HG03039 (cell line): ENCODE measurements at regions not wholly inside any gene's neighbourhood (a gene's known extent, or its start where the extent isn't known, plus 50 kb on each side); places are given as distances from the start of the nearest gene placed in this dataset.
A peak's percentile ranks its signal among the peaks of the same experiment; 100 is the strongest.

Experiments used
- ATAC-seq: cut with Tn5 transposase; IDR thresholded peaks from one replicate; pipeline ENCODE4 v1.9.1; 2021; ENCODE audit warnings: mild to moderate bottlenecking, moderate library complexity; ENCODE audit not compliant: unreplicated experiment

DNA sequence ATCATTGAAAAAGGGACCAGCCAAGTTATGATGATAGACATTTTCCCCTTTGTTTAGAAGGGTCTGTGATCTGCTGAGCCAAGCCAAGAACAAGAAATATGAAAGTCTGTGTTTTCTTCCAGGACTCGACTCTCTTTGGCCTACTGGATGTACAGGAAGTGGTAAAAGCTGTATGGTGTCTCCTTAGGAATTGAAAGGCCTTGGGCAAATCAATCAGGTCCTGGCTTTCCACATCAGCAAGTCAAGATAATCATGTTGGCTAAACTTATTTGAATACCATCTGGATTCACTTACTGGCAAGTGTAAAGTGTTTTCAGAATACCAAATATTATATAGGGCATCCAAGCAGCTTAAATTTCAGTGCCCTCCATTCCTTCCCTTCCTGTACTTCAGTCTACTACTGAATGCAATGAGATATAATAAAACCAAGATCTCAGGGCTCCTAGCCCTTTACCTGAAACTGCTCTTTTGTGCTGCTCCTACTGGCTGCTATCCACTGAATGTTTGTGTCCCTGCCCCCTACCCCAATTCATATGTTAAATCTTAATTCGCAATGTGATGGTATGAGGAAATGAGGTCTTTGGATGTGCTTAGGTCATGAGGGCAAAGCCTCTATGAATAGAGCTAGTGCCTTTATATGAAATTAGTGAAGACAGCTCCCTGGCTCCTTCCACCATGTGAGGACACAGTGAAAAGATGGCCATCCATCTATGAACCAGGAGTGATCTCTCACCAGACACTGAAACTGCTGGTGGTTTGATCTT, 578.0 kb downstream of the SPRY1 start:
- ATAC-seq = no peak

DNA sequence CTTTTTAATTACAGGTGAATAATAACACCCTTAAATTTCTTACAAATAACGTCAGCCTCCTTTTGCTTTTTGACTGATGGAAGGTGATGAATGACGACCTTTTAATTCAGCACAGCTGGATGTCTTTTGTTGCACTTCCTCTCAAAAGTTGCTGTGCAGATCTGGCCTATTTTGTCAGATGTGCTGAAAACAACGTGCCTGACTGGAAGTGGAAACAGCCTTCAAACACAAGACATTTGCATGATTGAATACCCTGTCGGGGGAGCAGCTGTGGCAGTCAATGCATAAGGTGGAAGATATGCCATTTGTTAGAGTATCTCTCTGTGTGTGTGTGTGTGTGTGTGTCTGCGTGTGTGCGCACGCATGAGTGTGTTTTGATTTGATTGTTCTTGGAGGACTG, 579.7 kb downstream of the SPRY1 start:
- no peak for ATAC-seq

GRCh38 chr4:123976819-123977218, 580.2 kb downstream of the SPRY1 start:
- ATAC-seq = no peak

- ATAC-seq = no peak
Measured at GRCh38 chr4:123977641-123978081, 581.1 kb downstream of the SPRY1 start.

DNA sequence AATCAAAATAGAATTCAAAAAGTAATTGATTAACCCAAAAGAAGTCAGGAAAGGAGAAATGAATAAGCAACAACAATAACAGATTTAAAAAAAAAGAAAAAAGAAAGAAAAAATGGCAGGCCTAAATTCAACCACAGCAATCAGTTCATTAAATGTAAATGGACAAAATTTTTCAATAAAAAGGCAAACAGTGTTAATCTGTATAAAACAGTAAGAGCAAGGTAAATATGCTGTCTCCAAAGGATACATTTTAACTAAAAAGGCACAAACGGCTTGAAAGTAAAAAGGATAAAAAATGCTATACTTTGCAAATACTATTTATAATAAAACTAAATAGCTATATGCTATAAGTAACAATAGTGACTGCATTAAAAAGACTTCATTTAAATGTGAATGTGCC, 582.0 kb downstream of the SPRY1 start:
- no peak for ATAC-seq

- no peak for ATAC-seq
Measured at GRCh38 chr4:123980736-123981300, 584.2 kb downstream of the SPRY1 start.

DNA sequence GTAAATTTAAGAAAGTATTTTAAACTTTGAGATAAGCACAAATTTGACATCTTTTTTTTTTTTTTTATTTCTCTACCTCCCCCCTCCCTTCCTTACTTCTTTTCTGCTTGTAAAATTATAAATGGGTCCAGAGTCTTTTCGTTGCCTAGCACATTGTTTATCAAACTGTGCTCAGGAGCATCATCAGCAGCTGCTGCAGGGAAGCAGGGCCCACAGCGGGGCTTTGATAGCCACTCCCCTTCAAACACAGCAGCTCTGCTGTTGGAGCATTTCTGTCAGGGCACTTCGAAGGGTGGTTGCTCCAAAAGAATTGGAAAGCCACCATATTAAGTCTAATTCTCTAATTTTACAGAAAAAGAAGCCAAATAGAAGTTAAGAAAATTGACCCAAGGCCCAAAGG, 588.3 kb downstream of the SPRY1 start:
- no peak for ATAC-seq

DNA sequence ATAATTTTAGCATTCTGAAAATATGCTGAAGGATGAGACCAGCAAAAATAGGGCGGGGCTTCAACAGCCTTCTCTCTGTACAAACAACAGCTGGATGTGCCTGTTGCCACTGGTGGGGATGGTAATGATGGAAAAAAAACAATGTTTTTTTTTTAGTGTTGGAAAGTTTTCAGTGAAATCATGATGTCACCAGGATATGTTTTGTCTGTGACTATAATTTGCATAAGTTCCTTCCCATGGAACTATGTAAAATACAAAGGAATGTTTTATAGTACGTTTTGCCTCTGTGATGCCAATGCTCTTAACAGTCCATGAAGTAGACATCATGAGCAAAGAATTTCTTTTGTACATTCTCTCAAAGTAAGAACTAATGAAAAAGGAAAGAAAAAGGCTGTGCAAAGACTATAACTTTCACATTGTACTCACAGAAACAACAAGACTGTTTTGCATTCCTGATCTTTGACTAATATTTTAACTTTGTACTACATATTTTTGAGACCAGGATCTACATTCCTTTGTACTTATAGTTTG, 589.7 kb downstream of the SPRY1 start:
- no peak for ATAC-seq

- no peak for ATAC-seq
Measured at GRCh38 chr4:123987408-123987807, 590.8 kb downstream of the SPRY1 start.

DNA sequence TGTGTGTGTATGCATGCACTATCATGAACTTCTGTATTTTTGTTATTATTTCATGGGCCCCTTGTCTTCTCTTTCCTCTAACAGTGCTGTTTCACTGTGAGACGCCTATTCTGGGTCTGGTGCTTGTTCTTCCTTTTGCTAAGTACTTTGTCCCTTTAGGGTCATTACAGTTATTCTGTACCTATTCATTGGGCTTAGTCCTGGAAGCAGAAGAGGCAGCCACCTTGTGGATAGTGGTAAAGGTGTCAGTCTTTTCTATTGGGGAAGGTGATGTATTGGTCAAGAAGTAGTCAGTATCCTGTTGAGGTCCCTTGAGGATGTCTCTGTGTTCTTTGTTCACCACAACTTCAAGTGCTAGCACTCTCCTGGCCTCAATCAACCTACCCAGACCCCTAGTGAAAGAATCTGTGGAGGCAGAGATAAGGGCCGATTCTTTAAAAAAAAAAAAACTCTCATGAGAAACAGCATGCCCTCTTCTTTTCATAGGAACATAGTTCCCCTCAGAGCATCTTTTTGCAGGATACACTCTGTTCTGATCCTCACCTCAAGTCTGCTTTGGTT, 593.8 kb downstream of the SPRY1 start:
- ATAC-seq = no peak

- no peak for ATAC-seq
Measured at GRCh38 chr4:123994917-123995316, 598.3 kb downstream of the SPRY1 start.

DNA sequence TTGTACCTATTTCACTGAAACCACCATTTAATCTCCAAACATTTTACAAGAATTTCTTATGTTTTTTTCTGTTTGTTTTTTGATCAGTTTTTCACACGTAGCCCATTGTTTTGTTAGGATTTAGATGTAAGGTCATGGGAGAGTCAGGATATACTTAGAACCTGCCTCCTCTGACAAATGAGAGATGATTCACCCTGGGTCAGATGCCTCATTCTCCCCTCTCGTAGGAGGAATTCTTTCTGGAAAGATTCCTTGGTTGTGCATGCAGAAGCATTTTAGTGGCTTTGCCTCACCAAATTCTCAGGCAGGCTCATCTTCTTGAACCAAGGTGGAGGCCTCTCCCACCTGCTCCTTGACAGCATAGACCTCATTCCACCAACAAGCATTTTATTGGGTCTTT, 599.3 kb downstream of the SPRY1 start:
- ATAC-seq = no peak

GRCh38 chr4:123996718-123997510, 600.3 kb downstream of the SPRY1 start:
- no peak for ATAC-seq

DNA sequence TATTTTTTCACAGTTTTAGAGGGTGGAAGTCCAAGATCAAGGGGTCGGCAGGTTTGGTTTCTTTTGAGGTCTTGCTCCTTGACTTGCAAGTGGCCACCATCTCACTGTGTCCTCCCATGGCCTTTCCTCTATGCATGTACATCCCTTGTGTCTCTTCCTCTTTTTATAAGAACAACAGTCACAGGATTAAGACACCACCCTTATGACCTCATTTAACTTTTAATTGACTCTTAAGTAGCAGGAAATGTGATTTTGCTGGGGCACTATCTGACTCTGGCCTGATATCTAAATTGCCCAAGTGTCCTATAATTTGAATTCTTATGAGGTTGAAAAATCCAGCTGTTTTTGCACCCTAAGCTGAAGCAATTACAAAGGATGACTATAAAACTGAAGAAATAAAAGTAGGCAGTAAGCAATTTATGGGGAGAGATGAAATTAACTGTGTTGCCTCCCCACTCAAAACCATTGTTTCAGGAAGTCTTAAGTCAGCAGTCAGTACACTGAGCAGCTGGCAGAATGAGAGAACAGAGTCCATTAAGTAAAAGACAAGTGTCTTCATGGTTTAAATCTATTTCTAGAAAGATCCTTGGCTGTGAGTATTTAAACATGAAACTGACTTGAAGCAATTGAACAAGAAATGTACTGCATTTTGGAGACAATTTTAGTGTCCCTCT, 601.3 kb downstream of the SPRY1 start:
- no peak for ATAC-seq

DNA sequence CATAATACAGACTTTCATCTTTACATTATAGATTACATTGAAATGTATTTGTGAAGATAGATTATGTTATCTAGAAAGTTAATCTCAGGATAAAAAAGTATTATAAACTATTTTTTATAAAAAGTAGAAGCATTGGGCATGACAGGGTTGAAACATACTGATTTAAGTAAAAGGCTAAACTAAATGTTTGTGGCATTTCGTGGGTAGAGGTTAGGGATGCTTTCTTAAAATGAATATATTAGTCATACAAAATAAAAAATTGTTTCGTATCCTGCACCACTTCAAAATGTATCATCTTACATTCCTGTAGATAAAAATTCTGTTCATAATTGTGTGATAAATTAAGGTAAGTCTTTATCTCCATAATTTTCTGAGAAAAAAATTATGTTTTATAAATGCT, 603.6 kb downstream of the SPRY1 start:
- ATAC-seq = no peak

DNA sequence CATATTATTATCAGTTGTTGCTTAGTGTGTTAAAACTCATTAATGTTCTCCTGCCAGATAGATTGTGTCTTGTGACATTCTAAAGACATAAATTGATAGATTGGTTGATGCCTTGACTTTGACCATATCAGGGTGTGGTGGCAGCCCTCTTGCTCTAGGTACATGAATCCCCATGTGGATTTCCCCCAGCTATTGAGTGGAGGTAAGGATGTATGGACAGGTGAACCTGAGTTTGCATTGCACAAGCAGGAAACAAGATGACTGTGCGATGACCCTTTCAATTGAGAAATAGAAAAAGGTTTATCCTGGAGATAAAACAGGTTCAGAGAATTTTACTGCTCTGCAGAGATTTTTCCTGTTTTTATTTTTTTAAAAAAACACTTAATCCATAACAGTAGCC, 619.2 kb downstream of the SPRY1 start:
- ATAC-seq = no peak

GRCh38 chr4:124017185-124017785, 620.7 kb downstream of the SPRY1 start:
- no peak for ATAC-seq

GRCh38 chr4:124018383-124019317, 622.1 kb downstream of the SPRY1 start:
- peak; percentile 100 for ATAC-seq
